Transverse colon (tissue), 4 donors: ENCODE measurements at regions not wholly inside any gene's neighbourhood (a gene's known extent, or its start where the extent isn't known, plus 50 kb on each side); places are given as distances from the start of the nearest gene placed in this dataset.
"Not testable (repeated sequence)": the region's sequence is repeated elsewhere in the genome, so short reads cannot be mapped to it uniquely, and the experiment has no call there.

ENCODE experiments used
- DNase-seq: peaks from one replicate; pipeline ENCODE4 v3.0.0-alpha.2; 2019
- H3K27ac ChIP-seq, 4 donors: fragments of 200-600 bp; sonication (generic); 2 replicates each; pipeline ENCODE4 v1.5.1; 2016 to 2018; ENCODE audit warnings: inconsistent platforms in 4 of 4
- H3K27me3 ChIP-seq: fragments of 200-600 bp; sonication (generic); 2 replicates; pipeline ENCODE4 v1.5.1; 2017; ENCODE audit warnings: inconsistent platforms
- H3K36me3 ChIP-seq, 4 donors: fragments of 200-600 bp; sonication (generic); 2 replicates each; pipeline ENCODE4 v1.5.1; 2017 to 2019; ENCODE audit warnings: inconsistent platforms in 4 of 4
- H3K4me1 ChIP-seq, 4 donors: fragments of 200-600 bp; sonication (generic); 2 replicates each; pipeline ENCODE4 v1.5.1; 2017 to 2020; ENCODE audit warnings: inconsistent platforms in 4 of 4
- H3K4me3 ChIP-seq, 4 donors: fragments of 200-600 bp; sonication (generic); 1 replicate in 1 of 4; 2 replicates in 3 of 4; pipeline versions ENCODE4 v1.5.1 to v1.6.1; 2017 to 2019; ENCODE audit warnings: inconsistent platforms in 4 of 4
- H3K9me3 ChIP-seq, 2 donors: fragments of 200-600 bp; sonication (generic); 2 replicates each; pipeline ENCODE4 v1.5.1; 2017 to 2019; ENCODE audit warnings: inconsistent platforms in 2 of 2
- EP300 ChIP-seq: sonication (generic); formaldehyde crosslinking; IDR thresholded peaks from one replicate; pipeline ENCODE4 v1.6.1; 2017; ENCODE audit warnings: antibody characterized with exemption, low read depth
- POLR2A ChIP-seq: fragments of 450-650 bp; IDR thresholded peaks from one replicate; pipeline ENCODE4 v1.6.1; 2016; ENCODE audit warnings: antibody characterized with exemption, mild to moderate bottlenecking, moderate library complexity
- POLR2AphosphoS5 ChIP-seq, 3 donors: sonication (generic); formaldehyde crosslinking; IDR thresholded peaks; one replicate each; pipeline ENCODE4 v1.6.1; 2016; ENCODE audit warnings: antibody characterized with exemption in 3 of 3
- WGBS, 2 donors: methylation state at CpG; one replicate each; pipeline ENCODE4 v1.1.5; 2018; ENCODE audit warnings: low coverage in 1 of 2; 5-methylcytosine and 5-hydroxymethylcytosine counted together
- in situ Hi-C, 4 donors: fragments of 200-750 bp; cut with MboI; loops; one replicate each; pipeline versions ENCODE4 v1.15.0 to v1.15.1; 2017; ENCODE audit warnings: low sequenced_read_pairs in 3 of 4, low pct_ligation_motif_present in 1 of 4, low pct_unique_long_range_greater_than_20kb in 1 of 4
- intact Hi-C: fragments of 100-400 bp; cut with DNase I; formaldehyde crosslinking; loops from one replicate; pipeline ENCODE4 v1.15.1; 2023; ENCODE audit warnings: low total_unique reads
- TF ChIP-seq, protein P1 (sequence below), 5 experiments: fragments of 200-600 bp in 3 of 5; fragments of 450-650 bp in 2 of 5; sonication (generic) in 3 of 5; IDR thresholded peaks; 1 replicate in 2 of 5; 2 replicates in 3 of 5; pipeline ENCODE4 v1.5.1; 2016 to 2017; ENCODE audit warnings: antibody characterized with exemption in 5 of 5, inconsistent platforms in 3 of 5, mild to moderate bottlenecking in 2 of 5, moderate library complexity in 1 of 5

DNA sequence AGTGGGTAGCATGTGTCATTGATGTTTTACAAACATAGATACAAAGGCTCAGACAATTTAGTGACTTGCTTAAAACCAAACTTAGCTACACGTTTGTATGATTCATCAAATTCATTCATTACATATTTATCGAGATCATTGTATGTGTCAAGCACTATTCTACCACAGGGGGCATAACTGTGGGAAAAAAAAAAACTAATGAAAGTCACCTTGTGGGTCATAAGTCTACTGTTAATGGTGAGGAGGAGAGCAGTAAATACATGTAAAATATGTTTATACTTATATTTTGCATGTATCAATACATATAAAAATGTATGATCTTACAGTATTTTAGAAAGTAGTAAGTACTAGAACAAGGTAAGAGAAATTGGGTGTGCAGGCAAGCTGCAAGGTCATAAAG lies 933.8 kb downstream of the IPMK start:
- Histone ChIP-seq H3K27me3 (no peaks in the 10 kb centered on the region), H3K9me3 (no peaks in the 10 kb centered on the region), H3K27ac (no peak overlapping the region), H3K4me3 (no peak overlapping the region), H3K36me3 (no peaks in the 10 kb centered on the region), H3K4me1 (no peaks in the 10 kb centered on the region)
- TF ChIP-seq POLR2A (no peak), POLR2AphosphoS5 (IDR thresholded peaks at IDR 0.05) (no peak), EP300 (no peak)
- TF ChIP-seq, protein P1, sequence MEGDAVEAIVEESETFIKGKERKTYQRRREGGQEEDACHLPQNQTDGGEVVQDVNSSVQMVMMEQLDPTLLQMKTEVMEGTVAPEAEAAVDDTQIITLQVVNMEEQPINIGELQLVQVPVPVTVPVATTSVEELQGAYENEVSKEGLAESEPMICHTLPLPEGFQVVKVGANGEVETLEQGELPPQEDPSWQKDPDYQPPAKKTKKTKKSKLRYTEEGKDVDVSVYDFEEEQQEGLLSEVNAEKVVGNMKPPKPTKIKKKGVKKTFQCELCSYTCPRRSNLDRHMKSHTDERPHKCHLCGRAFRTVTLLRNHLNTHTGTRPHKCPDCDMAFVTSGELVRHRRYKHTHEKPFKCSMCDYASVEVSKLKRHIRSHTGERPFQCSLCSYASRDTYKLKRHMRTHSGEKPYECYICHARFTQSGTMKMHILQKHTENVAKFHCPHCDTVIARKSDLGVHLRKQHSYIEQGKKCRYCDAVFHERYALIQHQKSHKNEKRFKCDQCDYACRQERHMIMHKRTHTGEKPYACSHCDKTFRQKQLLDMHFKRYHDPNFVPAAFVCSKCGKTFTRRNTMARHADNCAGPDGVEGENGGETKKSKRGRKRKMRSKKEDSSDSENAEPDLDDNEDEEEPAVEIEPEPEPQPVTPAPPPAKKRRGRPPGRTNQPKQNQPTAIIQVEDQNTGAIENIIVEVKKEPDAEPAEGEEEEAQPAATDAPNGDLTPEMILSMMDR (IDR thresholded peaks at IDR 0.05): no peak
- intact Hi-C loops: no loop called here
- in situ Hi-C loops: no loop called here
- DNase-seq: no peak
- WGBS, 2 donors: 69 to 72% methylated on average over 2 of the region's 2 CpGs

DNA sequence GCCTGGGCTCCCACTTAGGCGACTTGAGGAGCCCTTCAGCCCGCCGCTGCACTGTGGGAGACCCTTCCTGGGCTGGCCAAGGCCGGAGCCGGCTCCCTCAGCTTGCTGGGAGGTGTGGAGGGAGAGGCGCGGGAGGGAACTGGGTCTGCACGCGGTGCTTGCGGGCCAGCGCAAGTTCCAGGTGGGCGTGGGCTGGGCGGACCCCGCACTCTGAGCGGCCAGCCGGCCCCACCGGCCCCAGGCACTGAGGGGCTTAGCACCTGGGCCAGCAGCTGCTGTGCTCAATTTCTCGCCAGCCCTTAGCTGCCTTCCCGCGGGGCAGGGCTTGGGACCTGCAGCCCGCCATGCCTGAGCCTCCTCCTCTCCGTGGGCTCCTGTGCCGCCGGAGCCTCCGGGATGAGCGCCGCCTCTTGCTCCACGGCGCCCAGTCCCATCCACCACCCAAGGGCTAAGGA lies 946.3 kb downstream of the IPMK start:
- not testable (repeated sequence) for DNase-seq

DNA sequence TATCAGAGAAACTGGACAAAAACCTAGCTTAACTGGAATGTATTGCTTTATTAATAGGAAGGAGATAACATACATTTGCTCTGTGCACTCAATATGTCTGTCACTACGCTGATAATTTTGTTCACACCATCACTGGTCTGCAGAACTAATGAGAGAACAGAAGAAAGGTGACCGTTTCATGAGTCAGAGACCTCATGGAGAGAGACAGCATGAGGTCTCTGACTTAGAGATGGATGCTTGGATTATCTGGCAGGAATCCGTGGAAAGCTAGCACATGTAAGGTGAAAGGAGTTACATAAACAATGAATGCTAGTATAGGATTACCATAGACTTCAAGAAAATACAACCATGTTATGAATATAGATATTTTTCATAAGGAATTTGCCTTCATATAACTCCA lies 947.3 kb downstream of the IPMK start:
- in situ Hi-C loops (no loop called here), intact Hi-C loops (no loop called here)
- Histone ChIP-seq H3K4me3 (no peak overlapping the region), H3K27ac (no peak overlapping the region), H3K36me3 (no peaks in the 10 kb centered on the region), H3K4me1 (no peaks in the 10 kb centered on the region), H3K27me3 (no peaks in the 10 kb centered on the region), H3K9me3 (no peaks in the 10 kb centered on the region)
- no peak for TF ChIP-seq EP300
- no peak for TF ChIP-seq POLR2AphosphoS5 (IDR thresholded peaks at IDR 0.05)
- no peak for TF ChIP-seq POLR2A
- TF ChIP-seq, protein P1 (IDR thresholded peaks at IDR 0.05): no peak
- no peak for DNase-seq
- 68 to 85% methylated on average over 3 of the region's 3 CpGs for WGBS, 2 donors

More for the DNA sequence above, 946.3 kb downstream of the IPMK start:
- H3K27ac ChIP-seq, H3K27me3 ChIP-seq, intact Hi-C loops, H3K4me1 ChIP-seq, H3K4me3 ChIP-seq, H3K36me3 ChIP-seq, H3K9me3 ChIP-seq, in situ Hi-C loops: not testable (repeated sequence)
- 90 to 95% methylated on average over 2 to 29 of the region's 29 CpGs for WGBS, 2 donors

DNA sequence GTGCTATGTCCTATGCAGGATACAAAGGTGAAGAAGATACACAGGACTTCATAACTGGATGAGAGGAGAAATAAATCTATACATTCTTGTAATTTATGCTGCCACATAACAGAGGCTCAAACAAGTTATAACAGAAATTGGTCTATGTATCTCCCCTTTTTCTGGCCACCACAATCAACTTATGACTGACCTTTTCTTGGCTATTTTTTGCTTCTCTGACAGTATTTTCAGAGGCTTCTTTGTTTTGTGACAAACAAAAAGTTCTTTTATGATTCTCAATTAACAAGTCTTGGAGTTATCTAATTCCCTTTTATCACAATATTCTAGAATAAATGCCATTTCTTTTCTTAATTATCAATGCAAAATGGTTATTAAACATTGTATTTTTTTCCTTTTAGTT lies 953.0 kb upstream of the ZWINT start:
- Histone ChIP-seq H3K9me3 (no peaks in the 10 kb centered on the region), H3K36me3 (no peaks in the 10 kb centered on the region), H3K27ac (no peak overlapping the region), H3K4me3 (no peak overlapping the region), H3K4me1 (no peaks in the 10 kb centered on the region), H3K27me3 (no peaks in the 10 kb centered on the region)
- in situ Hi-C loops: no loop called here
- DNase-seq: no peak
- intact Hi-C loops: no loop called here
- TF ChIP-seq POLR2A (no peak), POLR2AphosphoS5 (IDR thresholded peaks at IDR 0.05) (no peak), EP300 (no peak)
- TF ChIP-seq, protein P1 (IDR thresholded peaks at IDR 0.05): no peak

DNA sequence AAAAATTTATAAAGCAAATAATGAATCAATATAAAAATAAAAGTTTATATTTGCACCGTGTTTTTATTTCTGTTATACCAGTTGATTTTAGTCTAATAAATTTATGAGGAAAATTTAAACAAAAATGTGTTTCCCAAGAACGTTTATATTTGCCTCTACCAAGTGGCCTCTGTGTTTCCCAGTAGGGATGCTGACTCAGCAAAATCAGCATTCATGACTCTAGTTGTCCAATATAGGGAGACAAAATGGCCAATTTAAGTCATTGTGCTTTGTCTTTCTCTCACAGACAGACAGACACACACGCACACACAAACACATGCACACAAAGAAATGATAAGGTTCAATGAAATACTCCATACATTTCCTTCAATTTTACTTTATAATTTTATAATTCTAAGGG lies 942.5 kb upstream of the ZWINT start:
- no peak for DNase-seq
- in situ Hi-C loops: no loop called here
- H3K36me3 ChIP-seq: no peaks in the 10 kb centered on the region
- intact Hi-C loops: no loop called here
- no peak for TF ChIP-seq EP300
- TF ChIP-seq, protein P1 (IDR thresholded peaks at IDR 0.05): no peak
- TF ChIP-seq POLR2AphosphoS5 (IDR thresholded peaks at IDR 0.05): no peak
- no peak for TF ChIP-seq POLR2A
- WGBS, 2 donors: 45 to 52% methylated on average over 3 of the region's 3 CpGs
- H3K4me3 ChIP-seq: no peak overlapping the region
- no peaks in the 10 kb centered on the region for H3K27me3 ChIP-seq
- no peak overlapping the region for H3K27ac ChIP-seq
- H3K4me1 ChIP-seq: no peaks in the 10 kb centered on the region
- H3K9me3 ChIP-seq: no peaks in the 10 kb centered on the region
